Glutamatergic neuron (in vitro differentiated cells): ENCODE measurements at regions not wholly inside any gene's neighbourhood (a gene's known extent, or its start where the extent isn't known, plus 50 kb on each side); places are given as distances from the start of the nearest gene placed in this dataset.

Source experiments
- DNase-seq: peaks from one replicate; pipeline ENCODE4 v3.0.0; 2022
- H3K27ac Mint-ChIP-seq: one replicate; pipeline ENCODE4 v1.8.0; 2020; ENCODE audit warnings: mild to moderate bottlenecking, mixed read lengths, inconsistent platforms; ENCODE audit not compliant: unreplicated experiment
- H3K27me3 Mint-ChIP-seq: one replicate; pipeline ENCODE4 v1.8.0; 2020; ENCODE audit warnings: mild to moderate bottlenecking, moderate library complexity, mixed read lengths, inconsistent platforms; ENCODE audit not compliant: unreplicated experiment
- H3K36me3 Mint-ChIP-seq: one replicate; pipeline ENCODE4 v1.8.0; 2020; ENCODE audit warnings: mild to moderate bottlenecking, mixed read lengths, inconsistent platforms; ENCODE audit not compliant: unreplicated experiment
- H3K4me1 Mint-ChIP-seq: one replicate; pipeline ENCODE4 v1.8.0; 2020; ENCODE audit warnings: mild to moderate bottlenecking, low read depth, mixed read lengths, inconsistent platforms; ENCODE audit not compliant: unreplicated experiment
- H3K4me3 Mint-ChIP-seq: one replicate; pipeline ENCODE4 v1.8.0; 2020; ENCODE audit warnings: mild to moderate bottlenecking, mixed read lengths, inconsistent platforms; ENCODE audit not compliant: unreplicated experiment
- H3K9me3 Mint-ChIP-seq: one replicate; pipeline ENCODE4 v1.8.0; 2020; ENCODE audit warnings: mild to moderate bottlenecking, moderate library complexity, mixed read lengths, inconsistent platforms; ENCODE audit not compliant: unreplicated experiment
- CTCF ChIP-seq: fragments of 200-600 bp; sonication (generic); IDR thresholded peaks from one replicate; pipeline ENCODE4 v1.5.0; 2021; ENCODE audit not compliant: partially characterized antibody, unreplicated experiment

- peaks cover 12% of the 10 kb centered on the region for H3K36me3 Mint-ChIP-seq
- no peak for TF ChIP-seq CTCF
- no peak overlapping the region for H3K27ac Mint-ChIP-seq
- no peak for DNase-seq
- H3K9me3 Mint-ChIP-seq, result peaks cover 2% of the 10 kb centered on the region
- no peaks in the 10 kb centered on the region for H3K4me1 Mint-ChIP-seq
- no peaks in the 10 kb centered on the region for H3K27me3 Mint-ChIP-seq
- H3K4me3 Mint-ChIP-seq, result no peak overlapping the region
Observed at GRCh38 chr5:164921722-164922121, 1416.3 kb downstream of the MAT2B start.

GRCh38 chr5:164934039-164934438 is 1428.6 kb downstream of the MAT2B start:
- peaks cover 2% of the 10 kb centered on the region for H3K27me3 Mint-ChIP-seq
- no peak for DNase-seq
- no peak for TF ChIP-seq CTCF
- no peaks in the 10 kb centered on the region for H3K4me1 Mint-ChIP-seq
- H3K27ac Mint-ChIP-seq, result no peak overlapping the region
- peaks cover 9% of the 10 kb centered on the region for H3K36me3 Mint-ChIP-seq
- no peak overlapping the region for H3K4me3 Mint-ChIP-seq
- H3K9me3 Mint-ChIP-seq, result no peaks in the 10 kb centered on the region

GRCh38 chr5:164934561-164934960 is 1429.1 kb downstream of the MAT2B start:
- Mint-ChIP-seq H3K9me3 (no peaks in the 10 kb centered on the region), H3K27ac (no peak overlapping the region), H3K27me3 (peaks cover 1% of the 10 kb centered on the region), H3K4me3 (no peak overlapping the region), H3K4me1 (no peaks in the 10 kb centered on the region), H3K36me3 (peaks cover 9% of the 10 kb centered on the region)
- DNase-seq, result no peak
- no peak for TF ChIP-seq CTCF

GRCh38 chr5:164941132-164941531 is 1435.7 kb downstream of the MAT2B start:
- Mint-ChIP-seq H3K36me3 (no peaks in the 10 kb centered on the region), H3K4me3 (no peak overlapping the region), H3K27me3 (no peaks in the 10 kb centered on the region), H3K27ac (no peak overlapping the region), H3K9me3 (no peaks in the 10 kb centered on the region), H3K4me1 (no peaks in the 10 kb centered on the region)
- no peak for TF ChIP-seq CTCF
- no peak for DNase-seq

- no peak for DNase-seq
- Mint-ChIP-seq H3K36me3 (no peaks in the 10 kb centered on the region), H3K4me3 (no peak overlapping the region), H3K27ac (no peak overlapping the region), H3K4me1 (no peaks in the 10 kb centered on the region), H3K9me3 (peaks cover 1% of the 10 kb centered on the region), H3K27me3 (no peaks in the 10 kb centered on the region)
- TF ChIP-seq CTCF, result no peak
Observed at GRCh38 chr5:164950927-164951326, 1445.5 kb downstream of the MAT2B start.
